ENCODE measurements at regions not wholly inside any gene's neighbourhood (a gene's known extent, or its start where the extent isn't known, plus 50 kb on each side); places are given as distances from the start of the nearest gene placed in this dataset.
A peak's percentile ranks its signal among the peaks of the same experiment; 100 is the strongest.

- Mint-ChIP-seq H3K4me1 (peaks cover 14% of the 10 kb centered on the region), H3K27ac (no peak overlapping the region), H3K9me3 (peaks cover 3% of the 10 kb centered on the region), H3K27me3 (ENCODE audit: low read depth) (no peaks in the 10 kb centered on the region), H3K4me3 (no peak overlapping the region), H3K36me3 (no peaks in the 10 kb centered on the region)
- DNase-seq (ENCODE audit: low spot score in 2 of 2, unreplicated experiment in 2 of 2), result no peak
- TF ChIP-seq, protein P1, sequence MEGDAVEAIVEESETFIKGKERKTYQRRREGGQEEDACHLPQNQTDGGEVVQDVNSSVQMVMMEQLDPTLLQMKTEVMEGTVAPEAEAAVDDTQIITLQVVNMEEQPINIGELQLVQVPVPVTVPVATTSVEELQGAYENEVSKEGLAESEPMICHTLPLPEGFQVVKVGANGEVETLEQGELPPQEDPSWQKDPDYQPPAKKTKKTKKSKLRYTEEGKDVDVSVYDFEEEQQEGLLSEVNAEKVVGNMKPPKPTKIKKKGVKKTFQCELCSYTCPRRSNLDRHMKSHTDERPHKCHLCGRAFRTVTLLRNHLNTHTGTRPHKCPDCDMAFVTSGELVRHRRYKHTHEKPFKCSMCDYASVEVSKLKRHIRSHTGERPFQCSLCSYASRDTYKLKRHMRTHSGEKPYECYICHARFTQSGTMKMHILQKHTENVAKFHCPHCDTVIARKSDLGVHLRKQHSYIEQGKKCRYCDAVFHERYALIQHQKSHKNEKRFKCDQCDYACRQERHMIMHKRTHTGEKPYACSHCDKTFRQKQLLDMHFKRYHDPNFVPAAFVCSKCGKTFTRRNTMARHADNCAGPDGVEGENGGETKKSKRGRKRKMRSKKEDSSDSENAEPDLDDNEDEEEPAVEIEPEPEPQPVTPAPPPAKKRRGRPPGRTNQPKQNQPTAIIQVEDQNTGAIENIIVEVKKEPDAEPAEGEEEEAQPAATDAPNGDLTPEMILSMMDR (IDR thresholded peaks at IDR 0.05; ENCODE audit: unreplicated experiment), result no peak
These were observed 202.0 kb upstream of the SLC14A2 start for GRCh38 chr18:45413180-45413836.

DNA sequence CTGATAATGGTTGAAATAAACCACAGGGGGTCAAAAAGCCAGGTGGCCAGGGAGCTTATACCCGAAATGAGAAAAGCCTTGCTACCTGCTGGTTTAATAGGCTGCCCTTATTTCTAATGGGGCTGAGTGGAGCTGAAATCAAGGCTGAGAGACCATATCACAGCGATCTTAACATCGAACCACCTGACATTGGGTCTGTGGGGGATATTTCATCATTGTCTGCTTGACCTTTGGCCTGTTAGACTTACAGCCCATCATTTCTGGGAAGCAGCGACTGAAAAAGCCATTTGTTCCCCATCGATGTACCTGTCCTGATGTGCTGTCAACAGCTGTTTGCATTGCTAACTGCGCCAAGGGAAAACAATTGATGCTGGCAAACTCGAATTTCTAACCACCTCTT, 199.7 kb upstream of the SLC14A2 start:
- no peaks in the 10 kb centered on the region for H3K27me3 Mint-ChIP-seq (ENCODE audit: low read depth)
- DNase-seq (ENCODE audit: low spot score in 2 of 2, unreplicated experiment in 2 of 2), result no peak
- no peak overlapping the region for H3K4me3 Mint-ChIP-seq
- TF ChIP-seq, protein P1 (IDR thresholded peaks at IDR 0.05; ENCODE audit: unreplicated experiment), result no peak
- H3K27ac Mint-ChIP-seq, result no peak overlapping the region
- H3K9me3 Mint-ChIP-seq, result no peaks in the 10 kb centered on the region
- peaks cover 14% of the 10 kb centered on the region for H3K4me1 Mint-ChIP-seq
- no peaks in the 10 kb centered on the region for H3K36me3 Mint-ChIP-seq

DNA sequence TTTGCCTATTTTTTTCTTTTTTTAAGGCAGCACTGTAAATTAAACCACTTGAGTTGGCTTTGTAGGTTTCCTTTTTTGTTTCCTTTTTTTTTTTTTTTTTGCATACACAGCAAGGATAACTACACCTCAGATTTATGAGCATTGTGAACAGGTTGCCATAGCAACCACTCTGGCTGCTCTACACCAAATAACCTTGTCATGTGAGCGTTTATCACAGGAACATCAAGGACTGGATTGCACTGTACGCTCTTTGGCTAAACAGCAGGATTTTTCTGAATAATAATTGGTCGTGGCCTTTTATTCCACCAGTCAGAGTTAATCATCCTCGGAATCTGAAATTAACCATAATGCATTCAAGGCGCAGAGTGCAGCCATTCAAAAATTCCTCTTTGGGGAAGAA, 199.1 kb upstream of the SLC14A2 start:
- TF ChIP-seq, protein P1 (IDR thresholded peaks at IDR 0.05; ENCODE audit: unreplicated experiment), result no peak
- Mint-ChIP-seq H3K4me3 (no peak overlapping the region), H3K4me1 (peaks cover 14% of the 10 kb centered on the region), H3K27me3 (ENCODE audit: low read depth) (no peaks in the 10 kb centered on the region), H3K36me3 (no peaks in the 10 kb centered on the region), H3K27ac (peak overlapping the region; percentile 21), H3K9me3 (no peaks in the 10 kb centered on the region)
- peak in 1 of 2 experiments; percentile 39 for DNase-seq (ENCODE audit: low spot score in 2 of 2, unreplicated experiment in 2 of 2)

DNA sequence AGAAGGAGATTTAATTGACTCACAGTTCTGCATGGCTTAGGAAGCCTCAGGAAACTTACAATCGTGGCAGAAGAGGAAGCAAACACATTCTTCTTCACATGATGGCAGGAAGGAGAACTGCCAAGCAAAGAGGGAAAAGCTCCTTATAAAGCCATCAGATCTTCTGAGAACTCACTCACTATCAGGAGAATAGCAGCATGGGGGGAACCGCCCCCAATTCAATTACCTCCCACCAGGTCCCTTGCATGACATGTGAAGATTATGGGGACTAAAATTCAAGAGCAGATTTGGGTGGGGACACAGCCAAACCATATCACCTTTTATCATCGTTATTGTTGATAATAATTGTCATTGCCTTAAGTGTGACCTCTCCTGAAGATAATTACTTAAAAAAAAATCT, 197.9 kb upstream of the SLC14A2 start:
- Mint-ChIP-seq H3K4me1 (peaks cover 14% of the 10 kb centered on the region), H3K4me3 (no peak overlapping the region), H3K36me3 (no peaks in the 10 kb centered on the region), H3K27me3 (ENCODE audit: low read depth) (no peaks in the 10 kb centered on the region), H3K27ac (peak overlapping the region; percentile 23), H3K9me3 (no peaks in the 10 kb centered on the region)
- TF ChIP-seq, protein P1 (IDR thresholded peaks at IDR 0.05; ENCODE audit: unreplicated experiment), result no peak
- no peak for DNase-seq (ENCODE audit: low spot score in 2 of 2, unreplicated experiment in 2 of 2)

DNA sequence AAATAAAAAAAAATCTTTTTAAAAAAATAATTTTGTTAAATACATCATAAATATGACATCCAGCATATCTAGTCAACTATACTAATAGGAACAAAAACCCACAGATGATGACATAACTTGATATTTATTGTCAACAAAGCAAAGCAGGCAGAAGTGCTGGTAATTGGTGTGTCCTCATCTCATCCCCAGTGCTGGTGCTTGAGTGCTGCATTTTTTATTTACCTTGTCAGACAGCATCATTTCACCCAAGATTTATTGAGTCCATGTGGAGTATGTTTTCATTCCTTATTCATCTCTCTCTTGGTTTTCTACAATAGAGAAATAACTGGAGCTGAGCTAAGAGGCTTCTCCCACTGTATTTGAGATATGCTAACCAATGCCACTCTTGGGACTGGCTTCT, 191.6 kb upstream of the SLC14A2 start:
- no peaks in the 10 kb centered on the region for H3K27me3 Mint-ChIP-seq (ENCODE audit: low read depth)
- H3K9me3 Mint-ChIP-seq, result no peaks in the 10 kb centered on the region
- no peak overlapping the region for H3K4me3 Mint-ChIP-seq
- peaks cover 10% of the 10 kb centered on the region for H3K4me1 Mint-ChIP-seq
- no peak overlapping the region for H3K27ac Mint-ChIP-seq
- TF ChIP-seq, protein P1 (IDR thresholded peaks at IDR 0.05; ENCODE audit: unreplicated experiment), result no peak
- no peak for DNase-seq (ENCODE audit: low spot score in 2 of 2, unreplicated experiment in 2 of 2)
- no peaks in the 10 kb centered on the region for H3K36me3 Mint-ChIP-seq

DNA sequence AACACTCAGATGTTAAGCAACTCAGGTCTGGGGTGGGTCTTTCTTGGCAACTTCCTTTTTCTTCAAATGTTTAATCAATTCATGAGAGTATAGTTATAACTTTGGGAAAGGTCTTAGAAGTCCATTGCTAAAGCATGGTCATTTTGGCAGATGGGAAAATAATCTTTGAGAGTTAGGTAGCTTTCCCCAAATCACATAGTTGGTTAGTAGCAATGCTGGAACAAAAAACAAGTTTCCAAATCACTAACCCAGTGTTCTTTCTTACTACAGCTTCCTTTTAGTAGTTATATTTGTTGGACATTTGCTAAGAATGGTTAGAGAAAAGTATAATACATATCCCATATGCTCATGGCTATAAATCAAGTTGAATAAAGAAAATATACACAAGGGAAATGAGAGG, 185.2 kb upstream of the SLC14A2 start:
- Mint-ChIP-seq H3K27me3 (ENCODE audit: low read depth) (no peaks in the 10 kb centered on the region), H3K4me3 (no peak overlapping the region), H3K36me3 (no peaks in the 10 kb centered on the region), H3K4me1 (peaks cover 13% of the 10 kb centered on the region), H3K9me3 (no peaks in the 10 kb centered on the region), H3K27ac (no peak overlapping the region)
- no peak for DNase-seq (ENCODE audit: low spot score in 2 of 2, unreplicated experiment in 2 of 2)
- TF ChIP-seq, protein P1 (IDR thresholded peaks at IDR 0.05; ENCODE audit: unreplicated experiment), result no peak

Data from mesothelial cell of epicardium (in vitro differentiated cells).